HEK293 (cell line): ENCODE measurements at regions not wholly inside any gene's neighbourhood (a gene's known extent, or its start where the extent isn't known, plus 50 kb on each side); places are given as distances from the start of the nearest gene placed in this dataset.

ENCODE experiments used
- CTCF ChIA-PET: fragments of 350-600 bp; formaldehyde crosslinking; extraction: SDS; loops from one replicate; lab custom pipeline; 2021; ENCODE audit warnings: antibody characterized with exemption; lab: Yijun Ruan, JAX
- POLR2A ChIA-PET: fragments of 300-600 bp; formaldehyde crosslinking; extraction: SDS; loops from one replicate; lab custom pipeline; 2020; ENCODE audit warnings: antibody characterized with exemption, inconsistent platforms; lab: Yijun Ruan, JAX
- H3K27ac ChIP-seq: fragments of 200-500 bp; sonication (Bioruptor generic); 2 replicates; pipeline ENCODE4 v1.5.1; 2014; ENCODE audit warnings: low read depth, low read length, control low read depth, inconsistent platforms; ENCODE audit errors: extremely low read depth
- H3K36me3 ChIP-seq, 2 experiments: fragments of 200-500 bp in 1 of 2; sonication (Bioruptor generic) in 1 of 2; 1 replicate in 1 of 2; 2 replicates in 1 of 2; pipeline ENCODE4 v1.5.1; 2014 to 2017; ENCODE audit warnings: inconsistent platforms in 2 of 2, low read length in 2 of 2; ENCODE audit not compliant: control insufficient read depth in 2 of 2, insufficient read depth in 1 of 2
- H3K4me1 ChIP-seq: fragments of 200-500 bp; sonication (Bioruptor generic); 2 replicates; pipeline ENCODE4 v1.5.1; 2014; ENCODE audit warnings: mild to moderate bottlenecking, low read length, inconsistent platforms; ENCODE audit not compliant: control insufficient read depth, insufficient read depth
- H3K4me3 ChIP-seq: 2 replicates; pipeline ENCODE4 v1.5.1; 2011; ENCODE audit warnings: low read depth, mild to moderate bottlenecking, control low read depth, low read length, moderate library complexity
- H3K9me3 ChIP-seq: fragments of 200-500 bp; sonication (Bioruptor generic); 2 replicates; pipeline ENCODE4 v1.5.1; 2014; ENCODE audit warnings: low read depth, low read length, inconsistent platforms; ENCODE audit not compliant: control insufficient read depth, insufficient read depth
- FEZF1 ChIP-seq: fragments of 450-650 bp; formaldehyde crosslinking; IDR thresholded peaks from 2 replicates; pipeline ENCODE4 v1.5.1; 2016; ENCODE audit warnings: missing biosample characterization, missing genetic modification characterization
- PRDM2 ChIP-seq: fragments of 450-650 bp; formaldehyde crosslinking; IDR thresholded peaks from 2 replicates; pipeline ENCODE4 v1.5.1; 2016; ENCODE audit warnings: missing biosample characterization, missing genetic modification characterization, borderline replicate concordance
- REPIN1 ChIP-seq: fragments of 450-650 bp; formaldehyde crosslinking; IDR thresholded peaks from 2 replicates; pipeline ENCODE4 v1.5.1; 2017; ENCODE audit warnings: missing biosample characterization, missing genetic modification characterization, low read depth
- SCRT1 ChIP-seq: fragments of 450-650 bp; formaldehyde crosslinking; IDR thresholded peaks from 2 replicates; pipeline ENCODE4 v1.5.1; 2016; ENCODE audit warnings: missing biosample characterization, missing genetic modification characterization, borderline replicate concordance
- ZBTB20 ChIP-seq: fragments of 450-650 bp; formaldehyde crosslinking; IDR thresholded peaks from 2 replicates; pipeline ENCODE4 v1.5.1; 2016; ENCODE audit warnings: missing biosample characterization, missing genetic modification characterization
- ZBTB49 ChIP-seq: fragments of 450-650 bp; formaldehyde crosslinking; IDR thresholded peaks from 2 replicates; pipeline ENCODE4 v1.5.1; 2016; ENCODE audit warnings: missing biosample characterization, missing genetic modification characterization, low read depth
- ZBTB7A ChIP-seq: fragments of 450-650 bp; formaldehyde crosslinking; IDR thresholded peaks from 2 replicates; pipeline ENCODE4 v1.5.1; 2016; ENCODE audit warnings: low read depth, missing biosample characterization, missing genetic modification characterization
- ZFP37 ChIP-seq: fragments of 450-650 bp; formaldehyde crosslinking; IDR thresholded peaks from 2 replicates; pipeline ENCODE4 v1.5.1; 2016; ENCODE audit warnings: missing biosample characterization, missing genetic modification characterization
- ZNF140 ChIP-seq: fragments of 450-650 bp; formaldehyde crosslinking; IDR thresholded peaks from 2 replicates; pipeline ENCODE4 v1.5.1; 2016; ENCODE audit warnings: missing biosample characterization, missing genetic modification characterization
- ZNF155 ChIP-seq: fragments of 450-650 bp; formaldehyde crosslinking; IDR thresholded peaks from 2 replicates; pipeline ENCODE4 v1.5.1; 2016; ENCODE audit warnings: missing biosample characterization, missing genetic modification characterization
- ZNF184 ChIP-seq: fragments of 450-650 bp; IDR thresholded peaks from 2 replicates; pipeline ENCODE4 v1.5.1; 2018; ENCODE audit warnings: missing biosample characterization, mild to moderate bottlenecking, missing genetic modification characterization
- ZNF211 ChIP-seq: fragments of 450-650 bp; formaldehyde crosslinking; IDR thresholded peaks from 2 replicates; pipeline ENCODE4 v1.5.1; 2016; ENCODE audit warnings: low read depth, missing biosample characterization, missing genetic modification characterization
- ZNF239 ChIP-seq: fragments of 450-650 bp; formaldehyde crosslinking; IDR thresholded peaks from 2 replicates; pipeline ENCODE4 v1.5.1; 2016; ENCODE audit warnings: missing biosample characterization, missing genetic modification characterization
- ZNF510 ChIP-seq: fragments of 450-650 bp; formaldehyde crosslinking; IDR thresholded peaks from 2 replicates; pipeline ENCODE4 v1.5.1; 2018; ENCODE audit warnings: mild to moderate bottlenecking, missing genetic modification characterization, missing biosample characterization; ENCODE audit not compliant: insufficient replicate concordance
- ZNF548 ChIP-seq: fragments of 450-650 bp; formaldehyde crosslinking; IDR thresholded peaks from 2 replicates; pipeline ENCODE4 v1.5.1; 2016; ENCODE audit warnings: missing biosample characterization, missing genetic modification characterization
- ZNF654 ChIP-seq: fragments of 450-650 bp; formaldehyde crosslinking; IDR thresholded peaks from 2 replicates; pipeline ENCODE4 v1.5.1; 2016; ENCODE audit warnings: low read depth, missing biosample characterization, missing genetic modification characterization
- ZNF658 ChIP-seq: fragments of 450-650 bp; formaldehyde crosslinking; IDR thresholded peaks from 2 replicates; pipeline ENCODE4; 2016; ENCODE audit warnings: missing biosample characterization, missing genetic modification characterization
- ZNF670 ChIP-seq: fragments of 450-650 bp; formaldehyde crosslinking; IDR thresholded peaks from 2 replicates; pipeline ENCODE4 v1.5.1; 2016; ENCODE audit warnings: missing biosample characterization, missing genetic modification characterization, low read depth
- ZNF701 ChIP-seq: fragments of 450-650 bp; formaldehyde crosslinking; IDR thresholded peaks from 2 replicates; pipeline ENCODE4 v1.5.1; 2016; ENCODE audit warnings: missing biosample characterization, missing genetic modification characterization
- ZNF76 ChIP-seq: fragments of 450-650 bp; formaldehyde crosslinking; IDR thresholded peaks from 2 replicates; pipeline ENCODE4; 2016; ENCODE audit warnings: low read depth, missing biosample characterization, missing genetic modification characterization, borderline replicate concordance
- ZNF792 ChIP-seq: fragments of 450-650 bp; formaldehyde crosslinking; IDR thresholded peaks from 2 replicates; pipeline ENCODE4 v1.5.1; 2016; ENCODE audit warnings: missing biosample characterization, missing genetic modification characterization
- ZSCAN23 ChIP-seq: fragments of 450-650 bp; formaldehyde crosslinking; IDR thresholded peaks from 2 replicates; pipeline ENCODE4 v1.5.1; 2016; ENCODE audit warnings: missing biosample characterization, missing genetic modification characterization

- POLR2A ChIA-PET, result no interaction called here
- Histone ChIP-seq H3K9me3 (no peaks in the 10 kb centered on the region), H3K4me1 (no peaks in the 10 kb centered on the region), H3K4me3 (no peak overlapping the region), H3K27ac (no peak overlapping the region), H3K36me3 (no peaks in the 10 kb centered on the region)
- CTCF ChIA-PET, result interaction anchor here (0.6 to 0.9 kb wide), 2 partner anchors 22 to 83 kb away, joined by 3 read pairs; no protein-coding TSS in a partner anchor
- TF ChIP-seq ZNF670 (tag by site-specific recombination), result no peak
- no peak for TF ChIP-seq ZNF548 (tag by site-specific recombination)
- TF ChIP-seq PRDM2, result no peak
- TF ChIP-seq ZBTB7A (tag by site-specific recombination), result no peak
- TF ChIP-seq ZNF792 (tag by site-specific recombination), result no peak
- no peak for TF ChIP-seq ZNF76 (tag by site-specific recombination)
- no peak for TF ChIP-seq ZFP37 (tag by site-specific recombination)
- no peak for TF ChIP-seq REPIN1
- no peak for TF ChIP-seq FEZF1 (tag by site-specific recombination)
- TF ChIP-seq ZBTB20 (tag by site-specific recombination), result no peak
- TF ChIP-seq ZNF658 (tag by site-specific recombination), result no peak
- TF ChIP-seq ZBTB49 (tag by site-specific recombination), result no peak
- no peak for TF ChIP-seq ZNF701 (tag by site-specific recombination)
- TF ChIP-seq ZNF510, result no peak
- no peak for TF ChIP-seq ZNF184 (tag by site-specific recombination)
- TF ChIP-seq ZNF140 (tag by site-specific recombination), result no peak
Observed at GRCh38 chr2:126798276-126799140, 100.2 kb upstream of the TEX51 start.

GRCh38 chr2:126799301-126799700 lies 99.4 kb upstream of the TEX51 start:
- Histone ChIP-seq H3K4me1 (no peaks in the 10 kb centered on the region), H3K27ac (no peak overlapping the region), H3K9me3 (no peaks in the 10 kb centered on the region), H3K36me3 (no peaks in the 10 kb centered on the region), H3K4me3 (no peak overlapping the region)
- ChIA-PET POLR2A (interaction anchor here (0.6 kb wide), 1 partner anchor 338 kb away, joined by 4 read pairs; no protein-coding TSS in a partner anchor), CTCF (interaction anchor here (0.6 to 0.9 kb wide), 2 partner anchors 22 to 82 kb away, joined by 3 read pairs; no protein-coding TSS in a partner anchor)
- no peak for TF ChIP-seq ZNF239 (tag by site-specific recombination)
- no peak for TF ChIP-seq ZNF654 (tag by site-specific recombination)
- no peak for TF ChIP-seq ZNF155 (tag by site-specific recombination)
- TF ChIP-seq ZNF548 (tag by site-specific recombination), result no peak
- no peak for TF ChIP-seq SCRT1 (tag by site-specific recombination)
- TF ChIP-seq ZNF211 (tag by site-specific recombination), result no peak
- no peak for TF ChIP-seq ZSCAN23 (tag by site-specific recombination)
- TF ChIP-seq, all 188 proteins: peak for 0
